HUES64 (cell line): ENCODE measurements at regions not wholly inside any gene's neighbourhood (a gene's known extent, or its start where the extent isn't known, plus 50 kb on each side); places are given as distances from the start of the nearest gene placed in this dataset.
"Not testable (repeated sequence)": the region's sequence is repeated elsewhere in the genome, so short reads cannot be mapped to it uniquely, and the experiment has no call there.

Experiments used
- H3K27ac ChIP-seq: 2 replicates; pipeline ENCODE4 v1.7.0; 2013; ENCODE audit warnings: low read depth, low read length, inconsistent platforms
- H3K27me3 ChIP-seq: 2 replicates; pipeline ENCODE4 v1.6.1; 2013; ENCODE audit warnings: mild to moderate bottlenecking, low read length; ENCODE audit not compliant: insufficient read depth
- H3K36me3 ChIP-seq: 2 replicates; pipeline ENCODE4 v1.6.1; 2013; ENCODE audit warnings: mild to moderate bottlenecking, low read length; ENCODE audit not compliant: insufficient read depth
- H3K4me1 ChIP-seq: 2 replicates; pipeline ENCODE4 v1.6.1; 2013; ENCODE audit warnings: mild to moderate bottlenecking, low read length, moderate library complexity; ENCODE audit not compliant: insufficient read depth
- H3K4me3 ChIP-seq: 2 replicates; pipeline ENCODE4 v1.5.1; 2013; ENCODE audit warnings: mild to moderate bottlenecking, low read length, moderate library complexity
- H3K9ac ChIP-seq: 2 replicates; pipeline ENCODE4 v1.6.1; 2013; ENCODE audit warnings: mild to moderate bottlenecking, low read depth, low read length
- H3K9me3 ChIP-seq: 2 replicates; pipeline ENCODE4 v1.6.1; 2013; ENCODE audit warnings: low read depth, low read length; ENCODE audit not compliant: insufficient read depth
- WGBS: fragments of 150-250, 120-280 bp; methylation state at CpG from one replicate; pipeline ENCODE4 v1.1.7; 2013; ENCODE audit warnings: missing lambda C conversion rate; 5-methylcytosine and 5-hydroxymethylcytosine counted together

DNA sequence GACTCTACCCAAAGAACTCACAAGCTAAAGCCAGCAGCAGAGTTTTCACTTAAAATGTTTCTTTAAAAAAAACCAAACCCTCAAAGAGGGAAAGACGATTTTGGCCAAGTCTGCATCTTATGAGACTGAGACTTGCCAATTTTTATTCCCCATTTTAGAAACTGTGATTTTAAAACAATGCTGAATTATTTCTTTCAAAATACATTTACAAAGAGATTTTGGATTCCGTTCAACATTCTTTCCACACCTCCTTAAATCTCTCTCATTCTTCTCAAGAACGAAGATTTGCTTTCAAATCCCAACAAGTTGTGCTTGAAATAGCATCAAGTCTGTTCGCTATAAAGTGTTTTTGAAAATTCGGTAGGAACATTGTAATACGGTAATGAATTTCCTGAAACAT lies 133.9 kb upstream of the VANGL1 start:
- Histone ChIP-seq H3K4me1 (0 out of 2 replicates have a peak, but pooled peaks cover 3% of the 10 kb centered on the region), H3K4me3 (no peak overlapping the region), H3K9ac (no peak overlapping the region), H3K9me3 (no peaks in the 10 kb centered on the region), H3K36me3 (no peaks in the 10 kb centered on the region), H3K27ac (no peak overlapping the region), H3K27me3 (no peaks in the 10 kb centered on the region)
- WGBS, result 96% methylated on average over 6 of the region's 6 CpGs

DNA sequence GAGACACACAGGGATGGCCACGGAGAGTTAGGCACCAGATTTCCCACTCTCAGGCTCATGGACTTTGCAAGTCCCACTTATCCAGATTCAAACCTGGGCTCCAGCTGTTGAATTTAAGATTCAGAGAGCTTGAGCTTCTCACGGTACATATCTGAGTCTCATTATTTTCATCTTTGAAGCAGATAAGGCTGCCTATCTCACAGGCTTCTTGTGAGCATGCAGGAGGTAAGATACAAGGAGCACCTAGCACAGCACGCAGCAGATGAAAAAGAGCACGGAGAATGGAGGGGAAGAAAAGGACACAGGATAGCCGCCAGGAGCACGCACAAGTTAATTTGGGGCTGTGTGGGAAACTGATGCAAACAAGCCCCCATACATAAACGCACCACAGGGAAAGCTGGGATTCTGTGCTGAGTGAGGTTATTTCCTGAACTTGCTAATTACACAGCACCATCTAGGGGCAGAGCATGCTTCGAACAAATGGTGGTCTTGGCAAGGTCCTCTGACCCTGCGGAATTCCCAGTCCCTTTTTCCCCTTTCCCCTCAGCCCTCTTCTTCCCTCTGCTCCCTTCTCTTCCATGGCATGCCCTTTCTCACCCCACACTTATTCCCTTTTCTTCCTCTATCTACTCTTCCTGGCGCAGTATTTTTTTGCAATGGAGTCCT lies 134.7 kb upstream of the VANGL1 start:
- Histone ChIP-seq H3K27me3 (no peaks in the 10 kb centered on the region), H3K9ac (no peak overlapping the region), H3K9me3 (no peaks in the 10 kb centered on the region), H3K36me3 (no peaks in the 10 kb centered on the region), H3K4me3 (no peak overlapping the region), H3K4me1 (0 out of 2 replicates have a peak, but pooled peaks cover 3% of the 10 kb centered on the region), H3K27ac (no peak overlapping the region)
- WGBS, result 74% methylated on average over 10 of the region's 10 CpGs

DNA sequence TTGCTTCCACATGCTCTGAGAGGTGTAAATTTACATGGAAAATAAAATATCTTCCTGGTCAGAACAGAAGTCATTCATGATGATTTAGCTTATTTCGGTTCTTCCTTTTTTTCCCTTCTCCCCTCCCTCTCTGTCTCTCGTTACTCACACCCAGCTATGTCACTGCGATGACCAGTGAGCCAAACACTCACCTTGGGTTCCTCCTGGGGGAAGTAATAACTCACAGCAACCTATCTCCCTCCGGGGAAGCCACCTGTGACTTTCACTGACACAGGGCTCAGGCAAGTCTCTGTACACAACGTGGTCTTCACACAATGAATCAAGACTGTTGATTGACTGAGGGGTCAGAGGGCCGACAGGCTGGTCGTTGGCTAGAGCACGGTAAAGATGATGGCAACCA lies 135.3 kb upstream of the VANGL1 start:
- Histone ChIP-seq H3K4me3 (no peak overlapping the region), H3K27me3 (no peaks in the 10 kb centered on the region), H3K4me1 (0 out of 2 replicates have a peak, but pooled peaks cover 3% of the 10 kb centered on the region), H3K27ac (no peak overlapping the region), H3K36me3 (no peaks in the 10 kb centered on the region), H3K9me3 (no peaks in the 10 kb centered on the region), H3K9ac (no peak overlapping the region)
- WGBS, result 85% methylated on average over 8 of the region's 8 CpGs

DNA sequence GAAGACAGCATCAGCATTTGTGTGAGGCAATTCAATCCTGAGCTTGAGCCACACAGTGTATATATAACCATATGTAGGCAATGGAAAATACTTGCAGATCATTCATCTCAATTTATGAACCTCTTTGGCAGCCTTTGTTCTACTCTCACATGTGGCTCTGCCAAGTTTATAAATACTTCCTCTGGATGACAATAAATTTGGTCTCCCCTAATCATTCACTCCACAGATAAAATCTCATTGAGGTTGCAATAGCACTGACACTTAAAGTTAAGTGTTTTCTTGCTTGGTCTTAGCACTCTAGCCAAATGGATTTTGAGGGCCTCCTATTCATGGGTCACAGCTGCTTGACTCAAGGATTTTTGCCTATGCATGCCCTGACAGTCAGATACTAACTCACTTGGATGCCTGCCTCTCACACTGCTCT lies 136.6 kb upstream of the VANGL1 start:
- Histone ChIP-seq H3K9ac (no peak overlapping the region), H3K9me3 (no peaks in the 10 kb centered on the region), H3K27me3 (no peaks in the 10 kb centered on the region), H3K36me3 (no peaks in the 10 kb centered on the region), H3K4me3 (no peak overlapping the region), H3K27ac (no peak overlapping the region), H3K4me1 (0 out of 2 replicates have a peak, but pooled peaks cover 3% of the 10 kb centered on the region)

DNA sequence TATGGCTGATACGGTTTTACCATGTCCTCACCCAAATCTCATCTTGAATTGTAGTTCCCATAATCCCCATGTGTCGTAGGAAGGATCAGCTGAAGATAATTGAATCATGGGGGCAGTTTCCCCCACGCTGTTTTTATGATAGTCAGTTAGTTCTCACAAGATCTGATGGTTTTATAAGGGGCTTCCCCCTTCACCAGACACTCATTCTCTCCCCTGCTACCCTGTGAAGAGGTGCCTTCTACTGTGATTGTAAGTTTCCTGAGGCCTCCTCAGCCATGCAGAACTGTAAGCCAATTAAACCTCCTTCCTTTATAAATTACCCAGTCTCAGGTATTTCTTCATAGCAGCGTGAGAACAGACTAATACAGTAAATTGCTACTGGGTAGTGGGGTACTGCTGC lies 139.6 kb upstream of the VANGL1 start:
- H3K27me3 ChIP-seq, H3K9me3 ChIP-seq, H3K27ac ChIP-seq, H3K9ac ChIP-seq, H3K36me3 ChIP-seq, H3K4me3 ChIP-seq, H3K4me1 ChIP-seq: not testable (repeated sequence)
- WGBS, result 95% methylated on average over 2 of the region's 4 CpGs

DNA sequence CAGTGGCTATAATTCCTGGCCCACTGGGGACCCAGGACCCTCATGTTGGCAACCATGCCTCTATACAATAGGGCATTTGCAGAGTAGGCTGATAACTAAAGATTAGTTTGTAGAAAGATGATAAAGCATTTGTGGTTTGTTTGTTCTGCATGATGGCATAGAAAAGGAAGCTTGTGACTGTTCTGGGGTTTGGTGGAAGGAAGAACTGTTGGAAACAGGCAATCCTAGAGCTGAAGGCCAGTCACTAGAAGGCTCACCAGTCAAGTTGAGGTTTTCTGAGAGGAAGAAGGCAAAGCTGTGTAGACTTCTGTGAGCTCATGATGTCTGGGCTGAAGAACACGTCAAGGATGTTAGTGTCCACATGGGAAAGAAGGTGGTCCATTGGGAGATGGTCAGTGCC lies 140.3 kb upstream of the VANGL1 start:
- H3K36me3 ChIP-seq, result no peaks in the 10 kb centered on the region
- H3K4me1 ChIP-seq, result no peaks in the 10 kb centered on the region
- no peaks in the 10 kb centered on the region for H3K27me3 ChIP-seq
- no peak overlapping the region for H3K27ac ChIP-seq
- H3K9me3 ChIP-seq, result no peaks in the 10 kb centered on the region
- no peak overlapping the region for H3K4me3 ChIP-seq
- 83% methylated on average over 1 of the region's 1 CpG for WGBS
- H3K9ac ChIP-seq, result no peak overlapping the region

DNA sequence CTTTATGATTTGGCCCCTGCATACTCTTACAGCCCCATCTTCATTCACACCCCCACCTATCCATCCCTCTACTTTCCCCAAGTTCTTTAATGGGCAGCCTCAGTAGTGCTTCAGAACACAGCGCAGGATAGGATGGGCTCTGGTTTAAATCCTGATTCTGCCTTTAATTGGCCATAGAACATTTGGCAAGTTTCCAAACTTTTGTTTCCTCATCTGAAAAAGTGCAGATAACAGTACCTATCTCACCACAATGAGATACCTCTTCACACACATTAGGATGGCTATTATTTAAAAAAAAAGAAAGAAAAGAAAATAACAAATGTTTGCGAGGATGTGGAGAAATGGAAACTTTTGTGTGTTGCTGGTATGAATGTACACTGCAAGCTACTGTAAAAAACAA lies 142.5 kb upstream of the VANGL1 start:
- no peak overlapping the region for H3K9ac ChIP-seq
- no peak overlapping the region for H3K27ac ChIP-seq
- no peaks in the 10 kb centered on the region for H3K27me3 ChIP-seq
- 96% methylated on average over 2 of the region's 2 CpGs for WGBS
- no peak overlapping the region for H3K4me3 ChIP-seq
- no peaks in the 10 kb centered on the region for H3K4me1 ChIP-seq
- H3K36me3 ChIP-seq, result no peaks in the 10 kb centered on the region
- no peaks in the 10 kb centered on the region for H3K9me3 ChIP-seq

DNA sequence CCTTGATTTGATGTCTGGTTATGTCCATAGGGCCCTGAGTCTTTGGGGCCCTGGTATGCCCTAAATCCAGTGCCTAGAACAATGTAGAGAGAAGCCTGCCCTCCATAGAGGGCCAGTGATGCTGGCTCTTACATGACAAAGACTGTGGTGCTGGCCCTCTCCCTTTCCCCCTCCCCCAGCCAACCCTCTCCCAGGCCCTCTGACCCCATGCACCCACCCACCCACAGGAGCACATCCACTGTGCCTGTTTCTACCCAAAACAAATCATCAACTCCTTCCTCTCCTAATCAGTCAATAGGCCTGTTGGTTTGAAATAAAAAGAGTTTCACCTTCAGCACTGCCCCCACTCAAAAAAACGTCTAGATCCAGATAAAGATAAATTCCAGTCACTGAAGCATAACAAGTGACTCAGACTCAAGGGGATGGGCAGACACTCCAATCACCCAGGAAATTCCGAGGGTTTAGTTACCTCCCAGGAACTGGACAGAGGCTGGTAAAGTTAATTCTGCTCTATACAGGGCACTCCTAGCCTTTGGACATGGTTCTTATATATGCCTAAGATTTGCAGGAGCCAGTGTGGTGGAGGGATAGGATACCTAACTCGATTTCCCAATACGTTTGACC lies 144.8 kb upstream of the VANGL1 start:
- Histone ChIP-seq H3K27ac (no peak overlapping the region), H3K9me3 (no peaks in the 10 kb centered on the region), H3K27me3 (no peaks in the 10 kb centered on the region), H3K4me1 (peaks cover 3% of the 10 kb centered on the region; the same call in 1 of the 2 replicates), H3K4me3 (no peak overlapping the region), H3K36me3 (no peaks in the 10 kb centered on the region), H3K9ac (no peak overlapping the region)
- WGBS, result 79% methylated on average over 4 of the region's 4 CpGs

DNA sequence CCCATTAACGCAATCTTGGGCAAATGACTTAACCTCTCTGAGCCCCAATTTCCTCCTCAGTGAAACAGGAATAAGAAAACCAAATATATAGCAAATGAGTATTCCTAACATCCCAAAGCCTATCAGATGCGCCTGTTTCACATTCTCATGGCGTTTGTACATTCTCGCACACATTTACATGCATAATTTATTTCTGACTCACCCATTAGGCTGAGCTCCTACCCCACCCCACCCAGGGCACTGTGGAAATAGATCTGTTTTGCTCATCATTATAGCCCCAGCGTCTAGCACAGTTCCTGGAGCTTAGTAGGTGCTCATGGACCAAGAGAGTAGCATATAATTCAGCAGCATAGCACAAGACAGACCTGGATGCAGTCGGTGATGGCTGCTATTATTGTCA lies 146.1 kb upstream of the VANGL1 start:
- Histone ChIP-seq H3K4me3 (no peak overlapping the region), H3K4me1 (peaks cover 3% of the 10 kb centered on the region; the same call in 1 of the 2 replicates), H3K36me3 (no peaks in the 10 kb centered on the region), H3K27ac (no peak overlapping the region), H3K9ac (no peak overlapping the region), H3K27me3 (no peaks in the 10 kb centered on the region), H3K9me3 (no peaks in the 10 kb centered on the region)
- WGBS, result 90% methylated on average over 6 of the region's 6 CpGs

DNA sequence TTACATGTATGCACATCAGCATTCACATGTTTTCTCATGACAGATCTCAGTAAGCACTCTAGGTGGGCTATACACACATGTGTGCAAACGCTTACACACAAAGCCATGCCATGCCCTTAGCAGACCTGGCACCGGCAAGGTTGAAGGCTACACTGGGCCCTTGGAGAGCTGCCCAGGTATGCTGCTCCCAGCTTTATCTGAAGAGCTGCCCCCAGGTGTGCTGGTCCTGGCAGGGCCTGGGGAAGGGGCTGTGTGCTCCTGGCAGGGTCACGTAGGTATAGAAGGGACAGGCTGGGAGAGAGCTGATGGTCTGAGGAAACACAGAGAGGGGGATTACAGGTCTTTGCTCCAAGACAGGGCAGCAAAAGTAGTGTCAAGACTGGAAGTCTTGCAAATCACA lies 146.7 kb upstream of the VANGL1 start:
- H3K9ac ChIP-seq, result no peak overlapping the region
- peaks cover 3% of the 10 kb centered on the region; the same call in 1 of the 2 replicates for H3K4me1 ChIP-seq
- H3K4me3 ChIP-seq, result no peak overlapping the region
- H3K27me3 ChIP-seq, result no peaks in the 10 kb centered on the region
- H3K9me3 ChIP-seq, result no peaks in the 10 kb centered on the region
- H3K27ac ChIP-seq, result no peak overlapping the region
- H3K36me3 ChIP-seq, result no peaks in the 10 kb centered on the region
- WGBS, result 96% methylated on average over 3 of the region's 3 CpGs

DNA sequence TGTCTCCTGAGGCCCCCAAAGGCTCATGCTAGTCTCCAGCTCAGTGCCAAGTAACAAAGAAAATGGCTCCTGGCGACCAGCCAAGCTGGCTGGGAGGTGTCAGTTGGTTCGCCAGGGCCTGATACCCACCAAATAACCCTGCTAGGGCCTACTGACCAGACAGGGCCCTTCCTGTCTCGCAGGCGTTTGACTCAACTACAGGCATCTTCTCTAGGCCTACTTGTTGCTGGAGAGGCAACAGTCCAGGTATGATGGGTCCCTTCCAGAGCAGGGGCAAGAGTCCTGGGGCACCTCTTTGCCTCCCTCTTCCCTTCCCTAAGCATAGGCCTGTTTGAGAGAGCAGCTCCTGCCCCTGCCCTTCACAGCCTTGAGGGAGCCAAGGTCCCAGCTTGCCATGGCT lies 147.9 kb upstream of the VANGL1 start:
- H3K9me3 ChIP-seq, result no peaks in the 10 kb centered on the region
- no peaks in the 10 kb centered on the region for H3K27me3 ChIP-seq
- H3K9ac ChIP-seq, result no peak overlapping the region
- H3K4me1 ChIP-seq, result peaks cover 3% of the 10 kb centered on the region; the same call in 1 of the 2 replicates
- no peak overlapping the region for H3K4me3 ChIP-seq
- WGBS, result 94% methylated on average over 4 of the region's 4 CpGs
- H3K27ac ChIP-seq, result no peak overlapping the region
- H3K36me3 ChIP-seq, result no peaks in the 10 kb centered on the region
